ENCODE measurements at regions not wholly inside any gene's neighbourhood (a gene's known extent, or its start where the extent isn't known, plus 50 kb on each side); places are given as distances from the start of the nearest gene placed in this dataset.
"Not testable (repeated sequence)": the region's sequence is repeated elsewhere in the genome, so short reads cannot be mapped to it uniquely, and the experiment has no call there.

GRCh38 chr1:37372711-37373110 lies 101.7 kb upstream of the ZC3H12A start:
- TF ChIP-seq CTCF (IDR thresholded peaks at IDR 0.05; ENCODE audit: extremely low read depth, missing control alignments), result no peak
- DNase-seq (ENCODE audit: low spot score), result no peak

- DNase-seq (ENCODE audit: low spot score), result no peak
- no peak for TF ChIP-seq CTCF (IDR thresholded peaks at IDR 0.05; ENCODE audit: extremely low read depth, missing control alignments)
Observed at GRCh38 chr1:37373413-37373812, 101.0 kb upstream of the ZC3H12A start.

GRCh38 chr1:37380546-37380945 lies 93.8 kb upstream of the ZC3H12A start:
- not testable (repeated sequence) for DNase-seq (ENCODE audit: low spot score)

GRCh38 chr1:37387854-37388253 lies 86.5 kb upstream of the ZC3H12A start:
- TF ChIP-seq CTCF (IDR thresholded peaks at IDR 0.05; ENCODE audit: extremely low read depth, missing control alignments), result no peak
- no peak for DNase-seq (ENCODE audit: low spot score)

GRCh38 chr1:37389327-37389726 lies 85.1 kb upstream of the ZC3H12A start:
- TF ChIP-seq CTCF (IDR thresholded peaks at IDR 0.05; ENCODE audit: extremely low read depth, missing control alignments), result no peak
- no peak for DNase-seq (ENCODE audit: low spot score)

GRCh38 chr1:37391211-37392011 lies 83.0 kb upstream of the ZC3H12A start:
- no peak for TF ChIP-seq CTCF (IDR thresholded peaks at IDR 0.05; ENCODE audit: extremely low read depth, missing control alignments)
- no peak for DNase-seq (ENCODE audit: low spot score)

GRCh38 chr1:37392051-37392450 lies 82.3 kb upstream of the ZC3H12A start:
- TF ChIP-seq CTCF (IDR thresholded peaks at IDR 0.05; ENCODE audit: extremely low read depth, missing control alignments), result no peak
- DNase-seq (ENCODE audit: low spot score), result no peak
